ENCODE measurements at regions not wholly inside any gene's neighbourhood (a gene's known extent, or its start where the extent isn't known, plus 50 kb on each side); places are given as distances from the start of the nearest gene placed in this dataset.

- Histone ChIP-seq H2BK12ac (ENCODE audit: low read length) (no peak overlapping the region), H2BK5ac (ENCODE audit: low read length) (no peak overlapping the region), H3K27me3 (ENCODE audit: control insufficient read depth in 3 of 3, insufficient read depth in 3 of 3, low read depth in 1 of 3, low read length in 3 of 3) (peaks cover 0 to 5% (median 0%) of the 10 kb centered on the region in 3 experiments), H3K14ac (ENCODE audit: low read length) (no peak overlapping the region), H3K4me2 (ENCODE audit: insufficient read depth, low read length, poor library complexity, severe bottlenecking) (no peak overlapping the region), H3K18ac (ENCODE audit: low read length) (no peak overlapping the region), H3K9me3 (replicated peaks in 1 of 2; ENCODE audit: control insufficient read depth in 2 of 2, insufficient read depth in 1 of 2, low read depth in 1 of 2, low read length in 2 of 2) (no peaks in the 10 kb centered on the region), H3K9ac (ENCODE audit: low read depth, low read length, poor library complexity) (no peak overlapping the region), H2BK120ac (ENCODE audit: low read depth, low read length) (no peak overlapping the region), H3K4me3 (ENCODE audit: low read length in 2 of 2) (no peak overlapping the region), H3K27ac (replicated peaks; ENCODE audit: low read length) (no peak overlapping the region), H3K79me1 (ENCODE audit: low read depth, low read length) (no peaks in the 10 kb centered on the region), H2AFZ (ENCODE audit: low read length) (no peak overlapping the region), H3K23ac (ENCODE audit: low read depth, low read length, poor library complexity) (no peak overlapping the region), H3K36me3 (replicated peaks in 1 of 2; ENCODE audit: control insufficient read depth in 2 of 2, insufficient read depth in 2 of 2, low read length in 2 of 2) (no peaks in the 10 kb centered on the region), H4K91ac (ENCODE audit: low read depth, low read length, poor library complexity) (no peak overlapping the region), H2AK5ac (ENCODE audit: low read depth, low read length) (no peak overlapping the region), H4K8ac (ENCODE audit: low read depth, low read length) (no peak overlapping the region), H2BK15ac (ENCODE audit: low read length) (no peak overlapping the region), H3K4me1 (ENCODE audit: control insufficient read depth in 2 of 2, insufficient read depth in 1 of 2, low read depth in 1 of 2, low read length in 2 of 2) (peaks cover 0 to 10% of the 10 kb centered on the region in 2 donors), H3K4ac (ENCODE audit: low read length) (no peak overlapping the region)
- no CpG with 5 or more reads among the region's 6 CpGs for WGBS, 2 donors (ENCODE audit: extremely low coverage in 2 of 2, insufficient read length in 2 of 2, insufficient replicate concordance in 1 of 2)
- DNase-seq (ENCODE audit: low spot score): no peak
These were observed 1053.7 kb downstream of the VRK1 start for GRCh38 chr14:97850886-97851285.

GRCh38 chr14:97851428-97851995, 1054.3 kb downstream of the VRK1 start:
- H2BK120ac ChIP-seq (ENCODE audit: low read depth, low read length): no peak overlapping the region
- H3K79me1 ChIP-seq (ENCODE audit: low read depth, low read length): no peaks in the 10 kb centered on the region
- H3K23ac ChIP-seq (ENCODE audit: low read depth, low read length, poor library complexity): no peak overlapping the region
- H2BK5ac ChIP-seq (ENCODE audit: low read length): no peak overlapping the region
- H2AK5ac ChIP-seq (ENCODE audit: low read depth, low read length): no peak overlapping the region
- H2BK12ac ChIP-seq (ENCODE audit: low read length): no peak overlapping the region
- peaks cover 0 to 10% of the 10 kb centered on the region in 2 donors for H3K4me1 ChIP-seq (ENCODE audit: control insufficient read depth in 2 of 2, insufficient read depth in 1 of 2, low read depth in 1 of 2, low read length in 2 of 2)
- H3K4me2 ChIP-seq (ENCODE audit: insufficient read depth, low read length, poor library complexity, severe bottlenecking): no peak overlapping the region
- no peak overlapping the region for H4K91ac ChIP-seq (ENCODE audit: low read depth, low read length, poor library complexity)
- H3K18ac ChIP-seq (ENCODE audit: low read length): no peak overlapping the region
- H3K9ac ChIP-seq (ENCODE audit: low read depth, low read length, poor library complexity): no peak overlapping the region
- H3K9me3 ChIP-seq (replicated peaks in 1 of 2; ENCODE audit: control insufficient read depth in 2 of 2, insufficient read depth in 1 of 2, low read depth in 1 of 2, low read length in 2 of 2): no peaks in the 10 kb centered on the region
- no peaks in the 10 kb centered on the region for H3K27me3 ChIP-seq (ENCODE audit: control insufficient read depth in 3 of 3, insufficient read depth in 3 of 3, low read depth in 1 of 3, low read length in 3 of 3)
- no peak for DNase-seq (ENCODE audit: low spot score)
- H2AFZ ChIP-seq (ENCODE audit: low read length): no peak overlapping the region
- no peak overlapping the region for H4K8ac ChIP-seq (ENCODE audit: low read depth, low read length)
- H3K36me3 ChIP-seq (replicated peaks in 1 of 2; ENCODE audit: control insufficient read depth in 2 of 2, insufficient read depth in 2 of 2, low read length in 2 of 2): no peaks in the 10 kb centered on the region
- WGBS, 2 donors (ENCODE audit: extremely low coverage in 2 of 2, insufficient read length in 2 of 2, insufficient replicate concordance in 1 of 2): no CpG with 5 or more reads among the region's 15 CpGs
- H2BK15ac ChIP-seq (ENCODE audit: low read length): no peak overlapping the region
- H3K4ac ChIP-seq (ENCODE audit: low read length): no peak overlapping the region
- H3K14ac ChIP-seq (ENCODE audit: low read length): no peak overlapping the region
- H3K27ac ChIP-seq (replicated peaks; ENCODE audit: low read length): no peak overlapping the region
- no peak overlapping the region for H3K4me3 ChIP-seq (ENCODE audit: low read length in 2 of 2)

GRCh38 chr14:97854918-97855317, 1057.7 kb downstream of the VRK1 start:
- H3K36me3 ChIP-seq (replicated peaks in 1 of 2; ENCODE audit: control insufficient read depth in 2 of 2, insufficient read depth in 2 of 2, low read length in 2 of 2): no peaks in the 10 kb centered on the region
- no peaks in the 10 kb centered on the region for H3K9me3 ChIP-seq (replicated peaks in 1 of 2; ENCODE audit: control insufficient read depth in 2 of 2, insufficient read depth in 1 of 2, low read depth in 1 of 2, low read length in 2 of 2)
- no peak overlapping the region for H3K4me2 ChIP-seq (ENCODE audit: insufficient read depth, low read length, poor library complexity, severe bottlenecking)
- no CpG with 5 or more reads among the region's 9 CpGs for WGBS, 2 donors (ENCODE audit: extremely low coverage in 2 of 2, insufficient read length in 2 of 2, insufficient replicate concordance in 1 of 2)
- H4K8ac ChIP-seq (ENCODE audit: low read depth, low read length): no peak overlapping the region
- no peak overlapping the region for H2BK5ac ChIP-seq (ENCODE audit: low read length)
- H3K27me3 ChIP-seq (ENCODE audit: control insufficient read depth in 3 of 3, insufficient read depth in 3 of 3, low read depth in 1 of 3, low read length in 3 of 3): no peaks in the 10 kb centered on the region
- DNase-seq (ENCODE audit: low spot score): no peak
- H3K27ac ChIP-seq (replicated peaks; ENCODE audit: low read length): no peak overlapping the region
- H2AFZ ChIP-seq (ENCODE audit: low read length): peak overlapping the region; percentile 8
- no peak overlapping the region for H3K23ac ChIP-seq (ENCODE audit: low read depth, low read length, poor library complexity)
- no peaks in the 10 kb centered on the region for H3K79me1 ChIP-seq (ENCODE audit: low read depth, low read length)
- H3K4me3 ChIP-seq (ENCODE audit: low read length in 2 of 2): no peak overlapping the region
- no peak overlapping the region for H2AK5ac ChIP-seq (ENCODE audit: low read depth, low read length)
- H2BK12ac ChIP-seq (ENCODE audit: low read length): no peak overlapping the region
- no peak overlapping the region for H3K9ac ChIP-seq (ENCODE audit: low read depth, low read length, poor library complexity)
- H3K18ac ChIP-seq (ENCODE audit: low read length): peak overlapping the region; percentile 41
- no peak overlapping the region for H3K4ac ChIP-seq (ENCODE audit: low read length)
- H4K91ac ChIP-seq (ENCODE audit: low read depth, low read length, poor library complexity): no peak overlapping the region
- H2BK120ac ChIP-seq (ENCODE audit: low read depth, low read length): no peak overlapping the region
- no peak overlapping the region for H3K14ac ChIP-seq (ENCODE audit: low read length)
- no peak overlapping the region for H2BK15ac ChIP-seq (ENCODE audit: low read length)
- H3K4me1 ChIP-seq (ENCODE audit: control insufficient read depth in 2 of 2, insufficient read depth in 1 of 2, low read depth in 1 of 2, low read length in 2 of 2): peaks cover 0 to 10% of the 10 kb centered on the region in 2 donors

- Histone ChIP-seq H2AK5ac (ENCODE audit: low read depth, low read length) (no peak overlapping the region), H4K91ac (ENCODE audit: low read depth, low read length, poor library complexity) (no peak overlapping the region), H3K9me3 (replicated peaks in 1 of 2; ENCODE audit: control insufficient read depth in 2 of 2, insufficient read depth in 1 of 2, low read depth in 1 of 2, low read length in 2 of 2) (no peaks in the 10 kb centered on the region), H3K27me3 (ENCODE audit: control insufficient read depth in 3 of 3, insufficient read depth in 3 of 3, low read depth in 1 of 3, low read length in 3 of 3) (no peaks in the 10 kb centered on the region), H2BK12ac (ENCODE audit: low read length) (no peak overlapping the region), H2AFZ (ENCODE audit: low read length) (no peak overlapping the region), H3K4me1 (ENCODE audit: control insufficient read depth in 2 of 2, insufficient read depth in 1 of 2, low read depth in 1 of 2, low read length in 2 of 2) (no peaks in the 10 kb centered on the region), H3K9ac (ENCODE audit: low read depth, low read length, poor library complexity) (no peak overlapping the region), H3K23ac (ENCODE audit: low read depth, low read length, poor library complexity) (no peak overlapping the region), H4K8ac (ENCODE audit: low read depth, low read length) (no peak overlapping the region), H2BK5ac (ENCODE audit: low read length) (no peak overlapping the region), H3K14ac (ENCODE audit: low read length) (no peak overlapping the region), H3K4me3 (ENCODE audit: low read length in 2 of 2) (no peak overlapping the region), H2BK15ac (ENCODE audit: low read length) (no peak overlapping the region), H3K79me1 (ENCODE audit: low read depth, low read length) (no peaks in the 10 kb centered on the region), H3K27ac (replicated peaks; ENCODE audit: low read length) (no peak overlapping the region), H3K4ac (ENCODE audit: low read length) (no peak overlapping the region), H3K4me2 (ENCODE audit: insufficient read depth, low read length, poor library complexity, severe bottlenecking) (no peak overlapping the region), H2BK120ac (ENCODE audit: low read depth, low read length) (no peak overlapping the region), H3K18ac (ENCODE audit: low read length) (no peak overlapping the region), H3K36me3 (replicated peaks in 1 of 2; ENCODE audit: control insufficient read depth in 2 of 2, insufficient read depth in 2 of 2, low read length in 2 of 2) (no peaks in the 10 kb centered on the region)
- WGBS, 2 donors (ENCODE audit: extremely low coverage in 2 of 2, insufficient read length in 2 of 2, insufficient replicate concordance in 1 of 2): no CpG with 5 or more reads among the region's 2 CpGs
- DNase-seq (ENCODE audit: low spot score): no peak
These were observed 1069.0 kb downstream of the VRK1 start for GRCh38 chr14:97866195-97866594.
